ENCODE measurements at regions not wholly inside any gene's neighbourhood (a gene's known extent, or its start where the extent isn't known, plus 50 kb on each side); places are given as distances from the start of the nearest gene placed in this dataset.

GRCh38 chr5:103938146-103938695 lies 375.6 kb upstream of the NUDT12 start:
- Histone ChIP-seq H2AFZ (ENCODE audit: low read length, unreplicated experiment) (peak overlapping the region; percentile 33), H3K4me3 (ENCODE audit: low read depth, low read length) (no peak overlapping the region), H3K27me3 (ENCODE audit: insufficient read depth, low read length) (no peaks in the 10 kb centered on the region), H3K79me2 (ENCODE audit: control insufficient read depth, insufficient read depth, low read length, unreplicated experiment) (no peaks in the 10 kb centered on the region), H3K36me3 (ENCODE audit: insufficient read depth, low read length) (no peaks in the 10 kb centered on the region), H3K4me1 (ENCODE audit: control insufficient read depth, insufficient read depth, low read length, unreplicated experiment) (no peaks in the 10 kb centered on the region), H3K27ac (ENCODE audit: low read depth, low read length) (no peak overlapping the region)

GRCh38 chr5:103929338-103930013 lies 366.9 kb upstream of the NUDT12 start:
- H3K27me3 ChIP-seq (ENCODE audit: insufficient read depth, low read length): no peaks in the 10 kb centered on the region
- H3K4me3 ChIP-seq (ENCODE audit: low read depth, low read length): no peak overlapping the region
- H3K79me2 ChIP-seq (ENCODE audit: control insufficient read depth, insufficient read depth, low read length, unreplicated experiment): no peaks in the 10 kb centered on the region
- H3K4me1 ChIP-seq (ENCODE audit: control insufficient read depth, insufficient read depth, low read length, unreplicated experiment): peaks cover 10% of the 10 kb centered on the region
- peak overlapping the region; percentile 26 for H2AFZ ChIP-seq (ENCODE audit: low read length, unreplicated experiment)
- H3K36me3 ChIP-seq (ENCODE audit: insufficient read depth, low read length): no peaks in the 10 kb centered on the region
- no peak overlapping the region for H3K27ac ChIP-seq (ENCODE audit: low read depth, low read length)

GRCh38 chr5:103927739-103928138 lies 365.1 kb upstream of the NUDT12 start:
- H3K36me3 ChIP-seq (ENCODE audit: insufficient read depth, low read length): no peaks in the 10 kb centered on the region
- peaks cover 10% of the 10 kb centered on the region for H3K4me1 ChIP-seq (ENCODE audit: control insufficient read depth, insufficient read depth, low read length, unreplicated experiment)
- H3K79me2 ChIP-seq (ENCODE audit: control insufficient read depth, insufficient read depth, low read length, unreplicated experiment): no peaks in the 10 kb centered on the region
- H3K4me3 ChIP-seq (ENCODE audit: low read depth, low read length): no peak overlapping the region
- no peaks in the 10 kb centered on the region for H3K27me3 ChIP-seq (ENCODE audit: insufficient read depth, low read length)
- H3K27ac ChIP-seq (ENCODE audit: low read depth, low read length): no peak overlapping the region
- H2AFZ ChIP-seq (ENCODE audit: low read length, unreplicated experiment): no peak overlapping the region

- no peak overlapping the region for H2AFZ ChIP-seq (ENCODE audit: low read length, unreplicated experiment)
- H3K36me3 ChIP-seq (ENCODE audit: insufficient read depth, low read length): no peaks in the 10 kb centered on the region
- peaks cover 6% of the 10 kb centered on the region for H3K4me1 ChIP-seq (ENCODE audit: control insufficient read depth, insufficient read depth, low read length, unreplicated experiment)
- H3K27ac ChIP-seq (ENCODE audit: low read depth, low read length): no peak overlapping the region
- H3K79me2 ChIP-seq (ENCODE audit: control insufficient read depth, insufficient read depth, low read length, unreplicated experiment): no peaks in the 10 kb centered on the region
- no peaks in the 10 kb centered on the region for H3K27me3 ChIP-seq (ENCODE audit: insufficient read depth, low read length)
- H3K4me3 ChIP-seq (ENCODE audit: low read depth, low read length): no peak overlapping the region
Measured at GRCh38 chr5:103923616-103924168, 361.1 kb upstream of the NUDT12 start.

GRCh38 chr5:103919506-103919905 lies 356.9 kb upstream of the NUDT12 start:
- Histone ChIP-seq H3K4me1 (ENCODE audit: control insufficient read depth, insufficient read depth, low read length, unreplicated experiment) (peaks cover 20% of the 10 kb centered on the region), H2AFZ (ENCODE audit: low read length, unreplicated experiment) (peak overlapping the region; percentile 24), H3K36me3 (ENCODE audit: insufficient read depth, low read length) (no peaks in the 10 kb centered on the region), H3K27me3 (ENCODE audit: insufficient read depth, low read length) (no peaks in the 10 kb centered on the region), H3K4me3 (ENCODE audit: low read depth, low read length) (no peak overlapping the region), H3K27ac (ENCODE audit: low read depth, low read length) (no peak overlapping the region), H3K79me2 (ENCODE audit: control insufficient read depth, insufficient read depth, low read length, unreplicated experiment) (no peaks in the 10 kb centered on the region)

- peak overlapping the region; percentile 24 for H2AFZ ChIP-seq (ENCODE audit: low read length, unreplicated experiment)
- no peak overlapping the region for H3K4me3 ChIP-seq (ENCODE audit: low read depth, low read length)
- H3K36me3 ChIP-seq (ENCODE audit: insufficient read depth, low read length): no peaks in the 10 kb centered on the region
Measured at GRCh38 chr5:103918668-103919367, 356.2 kb upstream of the NUDT12 start.

GRCh38 chr5:103915081-103915480 lies 352.5 kb upstream of the NUDT12 start:
- Histone ChIP-seq H2AFZ (ENCODE audit: low read length, unreplicated experiment) (no peak overlapping the region), H3K27ac (ENCODE audit: low read depth, low read length) (no peak overlapping the region)

More at GRCh38 chr5:103918668-103919367, 356.2 kb upstream of the NUDT12 start:
- H3K27me3 ChIP-seq (ENCODE audit: insufficient read depth, low read length): no peaks in the 10 kb centered on the region
- H3K4me1 ChIP-seq (ENCODE audit: control insufficient read depth, insufficient read depth, low read length, unreplicated experiment): peaks cover 20% of the 10 kb centered on the region
- no peaks in the 10 kb centered on the region for H3K79me2 ChIP-seq (ENCODE audit: control insufficient read depth, insufficient read depth, low read length, unreplicated experiment)
- no peak overlapping the region for H3K27ac ChIP-seq (ENCODE audit: low read depth, low read length)

GRCh38 chr5:103910786-103911185 lies 348.2 kb upstream of the NUDT12 start:
- Histone ChIP-seq H3K27ac (ENCODE audit: low read depth, low read length) (no peak overlapping the region), H3K4me3 (ENCODE audit: low read depth, low read length) (no peak overlapping the region), H2AFZ (ENCODE audit: low read length, unreplicated experiment) (no peak overlapping the region), H3K79me2 (ENCODE audit: control insufficient read depth, insufficient read depth, low read length, unreplicated experiment) (no peaks in the 10 kb centered on the region), H3K4me1 (ENCODE audit: control insufficient read depth, insufficient read depth, low read length, unreplicated experiment) (no peaks in the 10 kb centered on the region), H3K36me3 (ENCODE audit: insufficient read depth, low read length) (no peaks in the 10 kb centered on the region), H3K27me3 (ENCODE audit: insufficient read depth, low read length) (no peaks in the 10 kb centered on the region)

More at GRCh38 chr5:103915081-103915480, 352.5 kb upstream of the NUDT12 start:
- H3K4me3 ChIP-seq (ENCODE audit: low read depth, low read length): no peak overlapping the region
- H3K79me2 ChIP-seq (ENCODE audit: control insufficient read depth, insufficient read depth, low read length, unreplicated experiment): no peaks in the 10 kb centered on the region
- peaks cover 20% of the 10 kb centered on the region for H3K4me1 ChIP-seq (ENCODE audit: control insufficient read depth, insufficient read depth, low read length, unreplicated experiment)
- no peaks in the 10 kb centered on the region for H3K36me3 ChIP-seq (ENCODE audit: insufficient read depth, low read length)
- H3K27me3 ChIP-seq (ENCODE audit: insufficient read depth, low read length): no peaks in the 10 kb centered on the region

- no peak overlapping the region for H2AFZ ChIP-seq (ENCODE audit: low read length, unreplicated experiment)
- H3K4me3 ChIP-seq (ENCODE audit: low read depth, low read length): no peak overlapping the region
- H3K27me3 ChIP-seq (ENCODE audit: insufficient read depth, low read length): no peaks in the 10 kb centered on the region
- H3K36me3 ChIP-seq (ENCODE audit: insufficient read depth, low read length): no peaks in the 10 kb centered on the region
- no peak overlapping the region for H3K27ac ChIP-seq (ENCODE audit: low read depth, low read length)
- no peaks in the 10 kb centered on the region for H3K79me2 ChIP-seq (ENCODE audit: control insufficient read depth, insufficient read depth, low read length, unreplicated experiment)
- no peaks in the 10 kb centered on the region for H3K4me1 ChIP-seq (ENCODE audit: control insufficient read depth, insufficient read depth, low read length, unreplicated experiment)
Measured at GRCh38 chr5:103910011-103910410, 347.4 kb upstream of the NUDT12 start.

- H3K4me1 ChIP-seq (ENCODE audit: control insufficient read depth, insufficient read depth, low read length, unreplicated experiment): no peaks in the 10 kb centered on the region
- no peak overlapping the region for H3K4me3 ChIP-seq (ENCODE audit: low read depth, low read length)
- H3K36me3 ChIP-seq (ENCODE audit: insufficient read depth, low read length): no peaks in the 10 kb centered on the region
- H3K79me2 ChIP-seq (ENCODE audit: control insufficient read depth, insufficient read depth, low read length, unreplicated experiment): no peaks in the 10 kb centered on the region
- no peak overlapping the region for H2AFZ ChIP-seq (ENCODE audit: low read length, unreplicated experiment)
- no peaks in the 10 kb centered on the region for H3K27me3 ChIP-seq (ENCODE audit: insufficient read depth, low read length)
- H3K27ac ChIP-seq (ENCODE audit: low read depth, low read length): no peak overlapping the region
Measured at GRCh38 chr5:103909391-103909790, 346.8 kb upstream of the NUDT12 start.

Measured in ACC112 (cell line).